HG02885 (cell line): ENCODE measurements at regions not wholly inside any gene's neighbourhood (a gene's known extent, or its start where the extent isn't known, plus 50 kb on each side); places are given as distances from the start of the nearest gene placed in this dataset.

ENCODE experiments used
- ATAC-seq: cut with Tn5 transposase; IDR thresholded peaks from one replicate; pipeline ENCODE4 v1.9.1; 2021; ENCODE audit warnings: mild to moderate bottlenecking; ENCODE audit not compliant: unreplicated experiment, poor library complexity

DNA sequence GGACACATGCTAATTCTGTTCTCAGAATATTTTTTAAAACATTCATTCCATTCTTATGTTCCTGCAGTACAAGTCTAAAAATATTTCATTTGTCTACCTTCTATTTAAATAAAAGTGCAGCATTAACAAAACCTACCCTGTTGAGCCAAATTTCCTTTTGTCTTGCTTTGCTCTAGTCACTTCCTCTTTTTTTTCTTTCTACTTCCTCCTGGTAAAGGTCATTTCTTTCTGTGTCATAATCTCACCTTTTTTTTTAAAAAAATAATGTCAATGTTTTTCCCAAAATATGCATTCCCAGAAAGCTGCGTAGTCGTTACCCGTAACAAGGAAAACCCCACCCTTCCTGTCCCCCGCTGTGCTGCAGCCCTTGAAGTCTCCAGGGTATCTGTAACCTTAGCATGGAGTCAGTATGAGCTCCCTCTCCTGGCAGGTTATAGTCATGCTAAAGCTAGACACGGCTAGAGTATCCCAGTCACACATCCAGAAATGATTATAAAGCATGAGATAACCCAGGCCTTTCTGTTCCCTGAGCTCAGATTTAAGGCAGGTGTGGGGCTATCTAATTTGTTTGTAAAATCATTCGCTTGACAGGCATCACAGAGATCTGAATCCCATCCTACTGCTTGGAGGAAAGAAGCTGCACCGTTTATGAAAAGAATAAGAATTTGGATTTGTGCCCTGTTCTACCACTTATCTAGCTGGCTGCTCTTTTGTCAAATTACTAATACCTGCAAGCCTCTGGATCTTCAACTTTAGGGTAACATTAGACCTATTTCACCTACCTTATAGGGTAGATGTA lies 51.1 kb upstream of the EED start:
- ATAC-seq: peak; percentile 95

DNA sequence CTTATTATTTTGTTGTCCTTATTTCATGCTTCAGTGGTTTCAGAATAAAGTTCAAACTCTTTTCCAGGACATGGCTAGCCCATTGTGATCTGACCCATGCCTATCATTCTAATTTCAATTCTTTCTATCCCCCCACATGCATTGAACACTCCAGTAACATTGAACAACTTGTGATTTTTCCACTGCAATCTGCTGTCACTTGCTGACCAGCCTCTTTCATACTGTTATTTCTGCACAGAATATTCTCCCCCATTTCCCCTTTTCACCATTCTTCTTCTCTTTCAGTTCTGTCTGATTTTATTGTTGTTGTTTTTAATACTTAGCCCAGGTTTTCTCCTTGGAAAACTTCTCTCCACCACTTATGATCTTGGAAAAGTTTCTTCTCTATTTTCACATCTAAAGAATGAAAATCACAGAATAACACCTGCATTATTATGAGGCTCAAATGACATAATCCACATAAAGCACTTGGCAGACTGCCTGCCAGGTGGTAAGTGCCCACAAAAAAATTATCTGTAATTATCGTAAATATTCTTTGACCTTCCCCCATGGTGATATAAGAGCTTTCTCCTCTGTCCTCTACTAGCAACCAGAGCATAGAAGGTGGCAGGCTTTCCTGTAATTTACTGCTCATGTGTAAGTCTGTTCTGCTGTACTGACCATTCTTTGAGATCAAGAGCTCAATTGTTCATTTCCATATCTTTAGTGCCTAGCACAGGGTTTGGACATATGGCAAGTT lies 51.9 kb upstream of the EED start:
- ATAC-seq: peak; percentile 6

DNA sequence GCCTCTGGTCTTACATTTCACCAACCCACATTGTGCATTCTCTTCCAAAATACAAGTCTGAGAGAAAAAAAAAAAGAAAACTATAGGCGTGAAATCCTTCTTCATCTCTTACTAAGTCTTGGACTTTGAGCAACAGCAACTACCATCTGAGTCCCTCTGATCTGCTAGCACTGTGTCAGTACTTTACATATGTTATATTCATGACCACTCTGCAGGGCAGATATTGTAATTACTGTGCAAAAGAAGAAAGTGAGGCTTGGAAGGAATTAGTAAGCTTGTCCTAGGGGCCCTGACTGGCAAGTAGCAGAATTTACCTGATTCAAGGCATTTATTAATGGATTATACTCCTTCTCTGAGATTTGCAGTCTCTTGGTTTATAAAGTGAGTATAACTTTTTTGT lies 52.7 kb upstream of the EED start:
- no peak for ATAC-seq

DNA sequence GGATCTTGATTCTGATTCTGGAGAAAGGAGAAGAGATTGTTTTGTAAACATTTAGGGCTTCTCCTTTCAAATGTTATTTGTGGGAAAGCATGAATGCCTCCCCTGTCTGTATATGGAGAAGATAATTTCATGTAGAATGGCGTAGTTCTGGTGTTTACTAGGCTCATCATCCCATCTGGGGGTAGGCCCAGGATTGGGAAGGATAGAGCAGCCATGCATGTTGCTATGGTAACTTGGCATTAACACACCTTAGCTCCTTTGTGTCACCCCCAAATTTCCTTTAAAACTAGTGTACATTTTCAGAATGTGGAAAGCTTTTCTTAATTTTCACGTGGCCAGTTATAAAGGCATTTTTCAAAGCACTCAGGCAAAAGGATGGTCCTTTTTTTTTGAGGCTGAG lies 57.5 kb upstream of the EED start:
- ATAC-seq: no peak

DNA sequence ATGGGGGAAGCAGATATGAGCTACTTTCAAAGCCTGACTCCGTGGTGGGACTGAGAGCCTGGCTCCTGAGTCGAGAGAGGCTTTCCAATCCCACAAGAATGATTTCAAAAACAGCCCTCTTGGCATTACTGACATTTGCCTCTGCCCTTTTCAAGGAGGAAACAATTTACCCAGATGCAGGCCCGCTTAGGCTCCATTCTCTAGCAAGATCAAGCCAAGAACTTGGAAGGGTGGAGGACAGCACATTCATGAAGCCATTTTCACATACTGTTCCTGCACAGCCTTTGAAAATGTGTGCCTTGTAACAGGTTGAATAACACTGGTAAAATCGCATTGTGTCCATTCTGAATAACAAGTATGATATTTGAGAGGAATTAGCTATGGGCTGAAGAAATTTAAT lies 58.2 kb upstream of the EED start:
- ATAC-seq: no peak

DNA sequence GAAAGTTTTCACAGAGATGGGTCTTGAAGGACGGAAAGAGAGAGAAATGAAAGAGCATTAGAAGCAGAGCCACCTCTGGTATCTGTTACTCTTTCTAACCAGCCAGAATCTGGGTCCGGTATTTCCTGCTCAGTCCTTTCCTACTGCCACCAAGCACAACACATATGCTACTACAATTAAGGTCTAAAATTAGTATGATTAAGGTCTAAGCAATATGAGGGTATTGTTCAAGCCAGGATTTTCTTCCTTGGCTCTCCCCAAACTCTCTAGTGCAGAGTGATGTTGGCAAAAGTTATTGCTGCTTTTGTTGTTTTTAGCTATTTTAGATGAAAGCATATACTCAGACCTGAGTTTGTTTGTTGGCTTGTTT lies 59.2 kb upstream of the EED start:
- no peak for ATAC-seq

DNA sequence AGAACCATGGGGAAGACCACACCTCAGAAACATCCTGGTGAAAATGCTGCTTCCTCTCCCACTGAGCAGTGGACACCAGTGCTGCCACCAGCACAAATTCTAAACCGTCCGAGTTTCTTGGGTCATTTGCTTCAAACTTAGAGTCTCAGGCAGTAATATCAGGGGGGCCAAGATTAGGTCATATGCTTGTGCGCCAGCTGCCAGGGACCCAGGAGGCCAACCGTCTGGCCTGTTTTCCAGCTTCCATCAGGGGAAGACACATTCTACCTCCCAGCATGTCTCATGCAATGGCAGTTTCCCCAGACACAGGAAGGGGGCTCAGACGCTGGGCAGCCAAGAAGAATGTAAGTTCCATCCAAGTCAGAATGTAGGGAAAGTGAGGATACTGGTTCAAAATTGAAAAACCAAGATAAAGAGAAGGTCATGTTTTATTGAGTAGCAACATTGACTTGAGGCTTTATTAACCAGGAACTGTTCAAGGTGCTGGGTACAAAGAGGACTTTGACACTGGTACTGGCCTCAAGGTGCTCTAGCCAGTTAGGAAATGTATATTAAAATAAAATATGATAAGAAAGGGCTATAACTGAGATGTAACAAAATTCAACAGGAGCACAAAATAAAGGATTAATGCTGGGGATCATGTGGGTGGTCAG lies 59.7 kb upstream of the EED start:
- ATAC-seq: no peak

DNA sequence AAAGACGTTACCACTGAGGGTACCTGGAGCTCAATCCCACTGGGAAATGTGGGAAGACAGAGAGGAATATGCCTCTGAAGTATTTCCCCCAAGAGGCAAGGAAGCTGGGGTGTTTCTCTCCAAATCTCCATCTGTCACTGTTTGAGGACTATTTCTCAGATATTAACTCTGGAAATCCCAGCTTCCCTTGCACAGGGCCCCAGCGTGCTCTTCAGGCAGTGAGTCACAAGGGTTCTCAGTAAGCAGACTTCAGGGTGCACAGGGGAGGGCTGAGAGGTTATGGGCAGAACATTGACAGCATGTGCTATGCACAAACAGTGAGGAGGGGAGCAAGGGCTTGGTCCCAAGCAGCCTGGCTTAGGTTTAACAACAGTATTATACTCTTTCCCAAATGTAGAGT lies 60.9 kb upstream of the EED start:
- no peak for ATAC-seq

DNA sequence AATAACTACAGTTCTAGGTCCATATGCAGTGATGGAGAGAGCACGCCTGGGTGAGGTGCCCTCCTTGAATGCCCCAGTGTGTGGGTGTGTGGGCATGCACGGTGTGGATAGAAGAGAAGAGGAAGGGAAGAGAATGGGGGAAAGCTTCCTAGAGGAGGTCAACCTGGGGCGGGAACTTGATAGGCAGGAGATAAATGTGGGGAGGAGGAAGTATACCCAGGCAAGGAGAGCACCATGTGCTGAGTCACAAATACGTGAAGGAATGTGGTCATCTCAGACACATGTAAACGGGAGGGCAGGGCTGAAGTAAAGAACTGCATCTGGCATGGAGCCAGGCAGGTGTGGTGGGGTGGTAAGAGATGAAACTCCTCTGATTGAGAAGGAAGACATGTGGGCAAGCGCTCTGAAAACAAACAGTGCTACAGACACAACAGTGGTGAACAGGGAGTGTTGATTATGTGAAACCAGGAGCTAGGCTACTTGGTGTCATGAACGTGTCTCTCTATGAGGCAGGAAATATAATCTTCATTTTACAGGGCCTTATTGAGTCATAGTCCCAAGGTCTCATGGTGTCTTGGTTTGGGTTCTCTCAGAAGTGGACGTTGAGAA lies 61.5 kb upstream of the EED start:
- ATAC-seq: peak; percentile 76

DNA sequence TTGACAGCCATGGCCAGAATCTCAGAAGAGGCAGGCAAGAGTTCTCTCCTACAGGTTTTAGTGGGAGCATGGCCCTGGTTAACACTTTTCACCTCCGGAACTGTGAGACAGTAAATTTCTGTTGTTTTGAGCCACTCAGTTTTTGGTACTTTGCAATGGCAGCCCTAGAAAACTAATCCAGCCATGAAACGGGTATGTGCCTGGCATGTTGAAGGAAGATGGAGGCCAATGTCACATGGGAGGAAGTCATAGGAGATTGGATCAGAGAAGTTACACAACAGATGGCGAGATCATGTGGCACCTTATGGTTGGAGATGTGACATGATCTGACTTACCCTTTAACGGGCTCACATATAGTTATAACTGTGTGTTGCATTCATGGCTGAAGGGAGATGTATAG lies 63.2 kb upstream of the EED start:
- no peak for ATAC-seq

DNA sequence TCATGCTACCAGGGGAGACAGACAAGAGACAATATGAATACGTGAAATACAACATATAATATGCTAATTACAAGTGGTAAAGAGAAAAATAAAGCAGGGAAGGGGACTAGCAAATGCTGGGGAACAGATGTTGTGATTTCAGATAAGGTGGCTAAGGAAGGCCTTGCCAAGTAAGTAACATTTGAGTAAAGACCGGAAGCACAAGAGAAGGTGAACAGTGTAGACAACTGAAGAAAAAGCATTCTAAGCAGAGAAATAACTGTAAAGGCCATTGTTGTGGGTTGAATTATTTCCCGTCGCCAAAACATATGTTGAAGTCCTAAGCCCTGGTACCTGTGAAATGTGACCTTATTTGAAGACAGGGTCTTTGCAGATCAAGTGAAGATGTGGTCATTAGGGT lies 63.7 kb upstream of the EED start:
- ATAC-seq: no peak

DNA sequence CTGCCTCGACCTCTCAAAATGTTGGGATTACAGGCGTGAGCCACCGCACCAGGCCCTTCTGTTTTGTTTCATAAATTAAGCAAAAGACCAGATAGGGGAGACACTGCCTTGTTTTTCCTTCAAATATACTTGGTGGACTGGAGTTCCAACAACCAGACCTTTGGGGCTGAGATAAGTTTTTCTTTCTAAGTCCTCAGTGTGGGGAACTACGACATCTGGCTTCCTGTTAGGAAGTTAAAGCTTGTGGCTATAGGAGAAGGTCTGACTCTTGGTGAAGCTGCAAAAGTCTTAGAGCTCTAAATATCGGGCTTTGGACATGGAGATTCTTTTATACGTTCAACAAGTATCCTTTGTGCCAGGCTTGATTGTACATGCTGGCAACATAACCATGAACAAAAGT lies 64.1 kb upstream of the EED start:
- no peak for ATAC-seq

DNA sequence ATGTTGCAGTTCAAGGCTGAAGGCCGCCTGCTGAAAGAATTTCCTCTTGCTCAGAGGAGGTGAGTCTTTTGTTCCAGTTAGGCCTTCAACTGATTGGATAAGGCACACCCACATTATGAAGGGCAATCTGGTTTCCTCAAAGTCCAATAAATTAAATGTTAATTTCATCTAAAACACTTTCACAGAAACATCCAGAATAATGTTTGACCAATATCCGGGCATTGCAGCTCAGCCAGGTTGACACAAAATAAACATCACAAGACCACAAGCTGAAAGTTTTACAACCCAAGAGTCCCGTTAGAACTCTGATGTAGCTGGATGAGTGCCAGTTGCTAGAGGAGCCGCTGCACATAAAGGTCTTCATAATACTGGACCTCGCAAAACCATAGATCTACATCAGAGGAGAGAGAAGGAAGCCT lies 64.9 kb upstream of the EED start:
- ATAC-seq: no peak

DNA sequence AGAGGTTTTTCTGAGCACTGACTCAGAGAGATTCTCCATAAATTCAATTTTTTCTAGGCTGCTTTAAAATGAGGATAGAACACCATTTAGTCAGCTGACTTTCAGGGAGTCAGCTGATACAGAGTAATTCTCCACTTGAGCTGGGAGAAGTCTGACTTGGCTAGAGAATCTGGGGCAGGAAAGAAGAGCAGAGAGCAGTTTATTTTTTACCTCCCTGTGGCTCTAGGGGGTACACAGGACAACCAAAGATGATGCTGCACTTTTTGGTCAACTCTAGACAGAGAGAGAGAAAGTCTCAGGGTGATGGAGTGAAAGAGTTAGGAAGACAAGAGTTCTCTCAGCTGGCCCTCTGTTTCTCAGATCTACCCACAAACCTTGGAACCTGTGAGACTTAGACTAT lies 67.3 kb upstream of the EED start:
- no peak for ATAC-seq

DNA sequence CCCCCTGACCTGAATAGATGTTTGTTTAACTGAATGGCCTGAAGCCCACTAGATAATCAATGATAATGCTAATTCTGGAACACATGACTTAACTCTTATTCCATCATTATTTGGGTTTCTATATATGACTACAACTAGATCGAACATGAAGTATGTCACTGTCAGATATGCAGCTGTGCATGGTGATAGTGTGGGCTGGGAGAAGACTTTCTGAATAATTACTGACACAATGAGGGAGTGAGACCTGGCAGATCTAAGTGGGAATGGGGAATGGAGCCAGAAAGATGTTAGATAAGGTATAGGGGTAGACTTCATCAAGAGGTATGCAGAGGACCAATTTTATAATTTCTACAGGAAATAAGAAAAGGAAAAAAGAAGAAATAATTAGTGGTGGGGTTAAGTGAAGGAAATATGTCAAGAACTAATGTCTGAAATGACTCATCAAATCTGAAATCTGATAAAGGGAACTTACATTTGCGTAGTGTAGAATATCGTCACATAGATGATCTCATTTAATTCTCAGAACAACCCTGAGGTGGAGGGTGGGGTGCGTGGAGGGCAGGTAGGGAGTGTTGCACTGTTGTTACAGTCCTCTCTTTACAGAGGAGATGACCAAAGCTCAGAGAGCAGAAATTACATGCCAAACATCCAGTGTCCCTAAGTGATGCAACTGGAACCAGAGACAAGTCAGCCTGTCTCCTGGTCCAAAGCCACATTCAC lies 68.2 kb upstream of the EED start:
- peak; percentile 85 for ATAC-seq

DNA sequence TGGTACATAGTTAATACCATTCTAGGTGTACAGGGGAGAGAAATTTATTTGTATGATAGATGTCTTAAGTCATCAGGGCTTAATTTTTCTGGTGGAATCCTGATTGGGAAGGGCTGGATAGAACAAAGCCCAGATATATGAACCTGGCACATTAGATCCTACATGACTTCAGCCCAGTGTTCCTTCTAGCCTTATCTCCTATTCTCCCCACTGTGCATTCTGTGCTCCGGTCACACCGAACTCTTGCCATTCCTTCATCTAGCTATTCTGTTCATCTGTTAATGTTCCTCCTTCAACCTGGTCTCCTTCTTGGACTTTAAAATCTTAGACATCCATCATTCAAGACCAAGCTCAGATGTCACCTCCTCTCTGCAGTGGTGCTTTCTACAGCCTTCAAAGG lies 68.9 kb upstream of the EED start:
- no peak for ATAC-seq

DNA sequence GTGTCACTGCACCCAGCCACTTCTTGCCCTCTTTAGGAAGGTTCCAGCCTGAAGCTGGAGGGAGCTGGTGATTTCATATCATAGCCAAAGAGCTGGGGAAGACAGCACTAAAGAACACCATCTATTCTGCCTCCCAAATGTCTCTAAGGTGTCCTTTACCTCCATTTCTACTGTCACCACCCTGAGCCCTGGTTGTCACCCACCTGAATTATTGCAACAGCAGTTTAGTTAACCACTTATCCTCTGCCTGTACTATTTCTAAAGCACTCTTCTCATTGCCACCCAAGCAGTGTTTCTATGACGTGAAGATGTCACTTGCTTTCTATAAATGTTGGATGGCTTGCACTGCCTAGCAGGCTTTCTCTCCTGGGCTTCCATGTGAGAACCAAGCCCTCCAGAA lies 69.4 kb upstream of the EED start:
- ATAC-seq: no peak

DNA sequence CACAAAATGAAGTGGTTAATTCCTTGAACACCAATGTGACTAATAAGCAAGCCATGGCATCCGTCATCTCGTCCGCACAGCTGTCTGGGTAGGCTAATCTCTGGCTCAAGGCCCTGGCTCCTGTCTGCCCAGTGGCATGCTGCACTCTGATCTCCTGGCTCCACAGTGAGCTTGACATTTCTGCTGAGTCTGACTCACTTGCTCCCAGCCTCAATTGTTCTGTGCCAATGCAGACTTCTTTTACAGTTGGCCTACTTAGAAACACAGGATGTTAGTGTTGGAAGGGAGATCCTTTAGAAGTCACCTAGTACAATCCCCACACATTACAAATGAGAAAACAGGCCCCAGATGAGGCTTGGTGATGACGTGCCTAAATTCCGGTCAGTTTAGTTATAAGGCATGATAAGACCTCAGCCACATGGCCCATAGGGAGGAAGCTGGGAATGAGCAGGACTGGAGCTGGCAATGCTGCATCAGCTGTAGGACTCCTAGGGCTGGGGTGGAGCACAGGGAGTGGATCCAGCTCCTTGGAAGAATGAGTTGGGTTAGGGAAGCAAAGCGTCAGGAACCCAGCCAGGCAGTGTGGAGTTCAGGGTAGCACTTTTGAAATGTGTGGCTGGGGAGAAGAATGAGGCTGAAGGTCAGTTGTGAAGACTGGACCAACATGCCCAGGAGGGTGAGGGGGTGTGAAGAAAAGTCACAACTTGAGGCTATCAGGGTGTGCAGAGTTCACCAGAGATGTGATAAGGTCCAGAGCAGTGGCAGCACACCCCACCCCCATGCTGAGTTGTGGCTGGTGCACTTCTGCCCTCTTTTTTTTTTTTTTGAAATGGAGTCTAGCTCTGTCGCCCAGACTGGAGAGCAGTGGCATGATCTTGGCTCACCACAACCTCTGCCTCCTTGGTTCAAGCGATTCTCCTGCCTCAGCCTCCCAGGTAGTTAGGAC lies 70.2 kb upstream of the EED start:
- ATAC-seq: no peak

DNA sequence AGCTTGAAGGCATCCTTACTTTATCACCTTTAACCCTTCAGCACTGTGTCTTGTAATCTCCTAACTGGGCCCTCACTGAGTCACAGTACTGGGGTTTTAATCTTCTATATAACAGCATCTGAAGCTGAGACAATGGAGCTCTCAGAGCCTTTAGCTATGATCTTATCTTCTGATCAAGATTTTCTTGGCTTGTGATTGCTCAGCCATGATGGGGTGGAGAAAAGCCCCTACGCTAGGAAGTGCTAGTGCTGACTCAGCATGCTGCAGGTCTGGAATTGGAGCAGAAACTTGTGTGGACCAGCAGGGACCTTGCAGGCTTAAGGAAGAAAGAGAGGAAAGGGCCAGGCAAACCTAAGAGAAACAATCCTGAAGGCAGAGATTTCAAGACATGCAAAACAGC lies 71.7 kb upstream of the EED start:
- no peak for ATAC-seq
